Tibial nerve (tissue), 4 donors: ENCODE measurements at regions not wholly inside any gene's neighbourhood (a gene's known extent, or its start where the extent isn't known, plus 50 kb on each side); places are given as distances from the start of the nearest gene placed in this dataset.

Source experiments
- CTCF ChIP-seq, 5 experiments: fragments of 200-600 bp in 3 of 5; fragments of 450-650 bp in 2 of 5; sonication (generic) in 3 of 5; IDR thresholded peaks; one replicate each; pipeline ENCODE4 v1.5.1; 2016 to 2019; ENCODE audit warnings: antibody characterized with exemption in 5 of 5, mild to moderate bottlenecking in 3 of 5, moderate library complexity in 2 of 5
- EP300 ChIP-seq, 2 donors: sonication (generic); formaldehyde crosslinking; IDR thresholded peaks; one replicate each; pipeline ENCODE4 v1.6.1; 2017; ENCODE audit warnings: antibody characterized with exemption in 2 of 2, mild to moderate bottlenecking in 1 of 2
- POLR2A ChIP-seq, 2 donors: fragments of 450-650 bp; IDR thresholded peaks; one replicate each; pipeline ENCODE4 v1.6.1; 2017; ENCODE audit warnings: antibody characterized with exemption in 2 of 2, mild to moderate bottlenecking in 2 of 2, moderate library complexity in 2 of 2

- TF ChIP-seq CTCF (IDR thresholded peaks at IDR 0.05) (no peak), POLR2A (IDR thresholded peaks at IDR 0.05) (no peak), EP300 (IDR thresholded peaks at IDR 0.05) (no peak)
Measured at GRCh38 chr3:150299201-150299600, 108.9 kb upstream of the TSC22D2 start.
